NCI-H2029 (cell line): ENCODE measurements at regions not wholly inside any gene's neighbourhood (a gene's known extent, or its start where the extent isn't known, plus 50 kb on each side); places are given as distances from the start of the nearest gene placed in this dataset.
"Not testable (repeated sequence)": the region's sequence is repeated elsewhere in the genome, so short reads cannot be mapped to it uniquely, and the experiment has no call there.

ENCODE experiments used
- DNase-seq: peaks from one replicate; lab custom pipeline; 2025; lab: John Stamatoyannopoulos, UW

- no peak for DNase-seq
Measured at GRCh38 chr4:179695175-179695574, 2252.9 kb upstream of the AGA start.

DNA sequence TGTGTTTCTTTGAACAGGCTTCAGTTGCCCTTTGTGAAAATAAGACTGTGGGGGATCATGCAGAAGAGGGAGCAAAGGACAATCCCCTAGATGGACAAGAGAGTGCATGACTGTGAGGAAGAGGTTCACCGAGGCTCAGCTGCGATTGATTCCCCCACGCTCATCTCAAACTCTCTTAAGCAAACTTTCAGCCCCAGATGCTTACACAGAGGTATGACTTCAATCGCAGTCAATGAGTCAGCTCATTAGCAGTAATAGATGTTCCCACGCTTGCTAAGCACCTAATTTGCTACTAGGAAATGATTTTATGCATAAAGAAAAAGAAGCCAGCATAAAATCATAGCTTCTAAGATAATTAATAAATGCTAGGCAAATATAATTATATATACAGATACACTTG lies 2256.1 kb upstream of the AGA start:
- DNase-seq, result no peak

- no peak for DNase-seq
Measured at GRCh38 chr4:179709961-179710624, 2267.9 kb upstream of the AGA start.

DNA sequence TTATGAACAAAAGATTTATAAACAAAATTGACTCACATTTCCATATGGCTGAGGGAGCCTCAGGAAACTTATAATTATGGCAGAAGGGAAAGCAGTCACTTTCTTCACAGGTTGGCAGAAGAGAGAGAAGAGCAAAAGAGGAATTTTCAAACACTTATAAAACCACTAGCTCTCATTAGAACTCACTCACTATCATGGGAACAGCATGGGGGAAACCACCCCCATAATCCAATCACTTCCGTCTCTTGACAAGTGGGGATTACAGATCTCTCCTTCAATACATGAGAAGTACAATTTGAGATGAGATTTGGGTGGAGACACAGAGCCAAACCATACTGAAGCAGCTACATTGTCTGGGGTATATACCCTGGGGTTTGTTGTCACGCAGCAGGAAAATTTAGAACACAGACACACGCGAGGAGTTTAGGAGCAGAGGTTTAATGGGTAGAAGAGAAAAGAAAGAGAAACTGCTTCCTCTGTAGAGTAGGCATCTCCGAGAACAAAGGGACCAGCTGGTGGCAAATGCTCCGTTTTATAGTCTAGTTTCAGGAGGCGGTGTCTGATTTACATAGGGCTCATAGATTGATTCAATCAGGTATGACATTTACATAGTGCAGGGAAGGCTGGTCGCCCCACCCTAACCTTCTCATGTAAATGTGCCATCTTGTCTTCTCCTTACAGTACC lies 2277.7 kb upstream of the AGA start:
- no peak for DNase-seq

DNA sequence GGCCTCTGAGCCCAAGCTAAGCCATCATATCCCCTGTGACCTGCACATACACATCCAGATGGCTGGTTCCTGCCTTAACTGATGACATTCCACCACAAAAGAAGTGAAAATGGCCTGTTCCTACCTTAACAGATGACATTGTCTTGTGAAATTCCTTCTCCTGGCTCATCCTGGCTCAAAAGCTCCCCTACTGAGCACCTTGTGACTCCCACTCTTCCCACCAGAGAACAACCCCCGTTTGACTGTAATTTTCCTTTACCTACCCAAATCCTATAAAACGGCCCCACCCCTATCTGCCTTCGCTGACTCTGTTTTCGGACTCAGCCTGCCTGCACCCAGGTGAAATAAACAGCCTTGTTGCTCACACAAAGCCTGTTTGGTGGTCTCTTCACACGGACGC lies 2284.3 kb upstream of the AGA start:
- not testable (repeated sequence) for DNase-seq

- DNase-seq, result no peak
Measured at GRCh38 chr4:179728305-179728704, 2286.1 kb upstream of the AGA start.

- DNase-seq, result not testable (repeated sequence)
Measured at GRCh38 chr4:179736820-179737219, 2294.6 kb upstream of the AGA start.

- no peak for DNase-seq
Measured at GRCh38 chr4:179738822-179739221, 2296.6 kb upstream of the AGA start.

- DNase-seq, result no peak
Measured at GRCh38 chr4:179747218-179747910, 2305.1 kb upstream of the AGA start.

DNA sequence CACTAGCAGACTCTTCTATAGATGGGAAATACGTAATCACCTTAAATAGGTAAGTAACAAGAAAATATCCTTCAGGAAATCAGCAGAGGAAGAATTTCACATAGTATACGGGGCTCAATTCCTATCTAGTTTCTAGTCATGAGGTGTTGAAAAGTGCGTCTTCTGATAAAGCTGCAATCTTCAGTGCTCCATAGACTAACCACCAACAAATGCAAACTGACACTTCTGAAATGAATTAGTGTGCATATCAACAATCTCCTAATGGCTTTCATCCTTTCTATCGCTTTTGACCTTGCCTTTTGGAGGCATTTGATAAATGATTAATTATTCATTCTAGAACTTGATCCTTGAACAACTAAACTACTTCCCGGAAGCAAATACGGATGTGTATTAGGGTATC lies 2306.6 kb upstream of the AGA start:
- DNase-seq, result no peak

DNA sequence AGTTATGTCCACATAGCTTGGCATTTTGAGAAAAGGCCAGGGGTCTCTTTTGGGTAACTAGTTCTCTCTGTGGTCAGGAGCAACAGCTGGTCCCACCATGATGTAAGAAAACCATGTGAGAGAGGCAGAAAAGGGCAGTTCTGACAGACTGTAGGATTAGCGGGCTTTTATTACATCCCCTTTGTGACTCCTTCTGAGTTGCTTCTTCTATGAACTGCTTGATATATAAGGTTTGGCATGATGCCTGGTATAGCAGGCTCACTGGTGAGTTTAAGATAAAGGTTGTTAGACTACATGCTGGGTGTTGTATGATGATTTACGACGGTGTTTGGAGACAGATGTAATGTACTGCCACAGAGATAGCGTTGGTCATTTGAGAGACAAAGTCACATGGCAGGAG lies 2308.1 kb upstream of the AGA start:
- DNase-seq, result no peak

DNA sequence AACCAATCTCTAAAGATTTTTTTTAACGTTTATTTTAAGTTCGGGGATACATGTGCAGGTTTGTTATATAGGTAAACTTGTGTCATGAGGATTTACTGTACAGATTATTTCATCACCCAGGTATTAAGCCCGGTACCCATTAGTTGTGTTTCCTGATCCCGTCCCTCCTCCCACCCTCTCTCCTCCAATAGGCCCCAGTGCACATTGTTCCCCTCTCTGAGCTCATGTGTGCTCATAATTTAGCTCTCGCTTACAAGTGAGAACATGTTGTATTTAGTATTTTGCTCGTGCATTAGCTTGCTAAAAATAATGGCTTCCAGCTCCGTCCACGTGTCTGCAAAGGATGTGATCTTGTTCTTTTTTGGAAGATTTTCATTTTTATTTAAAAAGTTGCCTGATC lies 2309.4 kb upstream of the AGA start:
- no peak for DNase-seq

- no peak for DNase-seq
Measured at GRCh38 chr4:179755322-179755721, 2313.1 kb upstream of the AGA start.

- no peak for DNase-seq
Measured at GRCh38 chr4:179757641-179758040, 2315.4 kb upstream of the AGA start.

DNA sequence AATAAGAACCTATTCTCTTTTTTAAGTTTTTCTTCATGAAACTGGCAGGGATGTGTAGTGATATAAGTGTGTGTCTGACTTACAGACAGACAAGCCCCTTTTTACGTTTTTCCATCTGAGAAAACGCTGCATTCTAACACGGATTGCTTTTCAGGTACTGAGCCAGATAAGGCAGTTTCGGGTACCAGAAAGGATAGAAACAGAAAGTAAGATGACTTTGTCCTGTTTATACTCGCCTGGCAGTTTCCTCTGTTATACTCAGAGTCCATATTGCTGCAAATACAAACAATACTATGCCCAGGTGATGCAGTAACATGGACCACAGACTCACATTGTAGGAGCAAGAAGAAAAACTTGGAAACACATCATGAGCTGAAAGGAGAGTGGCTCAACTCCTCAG lies 2320.6 kb upstream of the AGA start:
- DNase-seq, result no peak

GRCh38 chr4:179766938-179767337 lies 2324.7 kb upstream of the AGA start:
- no peak for DNase-seq

- DNase-seq, result no peak
Measured at GRCh38 chr4:179768996-179769395, 2326.8 kb upstream of the AGA start.

- no peak for DNase-seq
Measured at GRCh38 chr4:179797738-179798137, 2355.5 kb upstream of the AGA start.

DNA sequence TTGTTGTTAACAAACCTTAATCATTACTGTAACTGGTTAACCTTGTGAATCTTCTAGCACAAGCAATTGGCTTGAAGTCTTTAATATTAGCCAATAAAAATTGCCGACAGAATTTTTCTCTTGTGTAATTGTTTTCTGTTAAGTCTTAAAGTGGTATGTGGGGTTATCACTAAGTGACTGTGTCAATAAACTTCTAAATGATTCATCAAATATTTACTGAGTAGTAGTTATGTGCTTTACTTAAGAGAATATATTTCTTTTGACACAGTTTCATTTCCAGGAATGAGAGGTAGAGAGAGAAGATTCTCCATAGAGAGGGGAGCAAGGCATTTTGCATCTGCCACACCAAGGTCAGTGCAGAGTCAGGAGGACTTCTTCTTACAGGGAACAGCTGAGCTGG lies 2361.6 kb upstream of the AGA start:
- no peak for DNase-seq

DNA sequence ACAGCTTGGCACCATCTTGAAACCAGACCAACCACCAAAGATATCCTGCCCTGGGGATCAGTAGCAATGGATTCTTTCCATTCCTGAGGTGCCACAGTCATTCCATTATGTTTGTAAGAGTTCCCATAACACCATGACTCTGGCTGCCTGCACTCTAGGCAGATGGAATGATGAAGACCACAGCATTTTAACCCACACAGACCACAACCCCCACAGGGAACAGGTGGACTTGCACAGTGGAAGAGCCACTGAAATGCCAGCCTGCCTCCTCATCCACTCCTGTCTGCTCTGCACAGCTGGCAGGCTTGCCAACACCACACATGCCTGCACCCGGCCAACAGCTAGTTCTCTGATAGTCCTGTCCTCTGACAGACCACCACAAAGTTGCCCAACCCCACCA lies 2362.2 kb upstream of the AGA start:
- DNase-seq, result no peak

GRCh38 chr4:179817317-179817716 lies 2375.1 kb upstream of the AGA start:
- no peak for DNase-seq

DNA sequence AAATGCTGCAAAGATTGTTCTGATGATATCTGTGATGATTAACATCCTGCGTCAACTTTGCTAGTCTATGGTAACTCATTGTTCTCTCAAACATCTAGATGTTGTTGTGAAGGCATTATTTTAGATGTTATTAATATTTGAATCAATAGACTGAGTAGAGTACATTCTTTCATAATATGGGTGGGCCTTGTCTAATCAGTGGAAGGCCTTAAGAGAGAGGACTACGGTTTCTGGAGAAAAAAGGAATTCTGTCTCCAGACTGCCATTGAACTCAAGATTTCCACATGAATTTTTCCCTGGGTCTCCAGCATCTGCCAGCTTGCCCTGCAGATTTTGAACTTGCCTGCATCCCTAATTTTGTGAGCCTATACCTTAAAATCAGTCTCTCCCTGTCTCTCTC lies 2381.1 kb upstream of the AGA start:
- no peak for DNase-seq

DNA sequence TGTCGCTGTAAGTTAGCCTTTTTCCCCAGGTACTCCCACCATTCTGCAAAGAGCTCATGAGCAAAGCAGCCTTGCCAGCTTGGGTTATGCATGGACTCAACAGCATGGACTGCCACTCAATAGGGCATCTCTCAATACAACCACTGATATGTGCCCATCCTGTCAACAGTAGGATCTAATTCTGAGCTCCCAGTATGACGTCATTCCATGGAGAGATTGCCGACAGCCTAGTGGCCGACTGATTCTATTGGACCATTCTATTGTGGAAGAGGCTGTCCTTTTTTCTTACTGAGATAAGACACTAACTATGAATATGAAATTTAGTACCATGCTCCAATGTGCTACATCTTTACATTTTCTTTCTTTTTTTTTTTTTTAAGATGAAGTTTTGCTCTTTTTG lies 2389.0 kb upstream of the AGA start:
- DNase-seq, result no peak
